ENCODE measurements at regions not wholly inside any gene's neighbourhood (a gene's known extent, or its start where the extent isn't known, plus 50 kb on each side); places are given as distances from the start of the nearest gene placed in this dataset.

DNA sequence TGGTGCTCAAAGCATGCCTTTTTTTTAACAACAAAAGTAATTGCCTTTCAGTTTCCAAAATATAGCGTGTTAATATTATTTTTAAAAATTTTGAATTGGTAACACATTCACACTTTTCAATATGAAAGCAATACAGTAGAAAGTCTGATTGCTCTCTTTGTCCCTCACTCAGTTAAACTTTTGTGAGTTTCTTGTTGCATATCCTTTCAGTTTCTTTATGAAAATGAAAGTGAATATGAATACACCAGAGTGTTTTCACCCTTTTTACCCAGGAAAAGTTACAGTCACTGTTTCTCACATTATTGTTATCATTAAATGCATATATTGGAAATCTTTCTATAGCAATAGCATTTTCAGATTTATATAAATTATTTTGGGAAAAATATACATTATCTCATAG, 377.4 kb upstream of the CRIM1 start:
- no peak overlapping the region for H3K4me3 Mint-ChIP-seq (ENCODE audit: unreplicated experiment)
- no peaks in the 10 kb centered on the region for H3K9me3 Mint-ChIP-seq (ENCODE audit: unreplicated experiment)
- no peak overlapping the region for H2AFZ ChIP-seq (ENCODE audit: low read depth, low read length)
- no peak for TF ChIP-seq EZH2 (IDR thresholded peaks at IDR 0.05; ENCODE audit: insufficient read depth, low read length)
- TF ChIP-seq, protein P1, sequence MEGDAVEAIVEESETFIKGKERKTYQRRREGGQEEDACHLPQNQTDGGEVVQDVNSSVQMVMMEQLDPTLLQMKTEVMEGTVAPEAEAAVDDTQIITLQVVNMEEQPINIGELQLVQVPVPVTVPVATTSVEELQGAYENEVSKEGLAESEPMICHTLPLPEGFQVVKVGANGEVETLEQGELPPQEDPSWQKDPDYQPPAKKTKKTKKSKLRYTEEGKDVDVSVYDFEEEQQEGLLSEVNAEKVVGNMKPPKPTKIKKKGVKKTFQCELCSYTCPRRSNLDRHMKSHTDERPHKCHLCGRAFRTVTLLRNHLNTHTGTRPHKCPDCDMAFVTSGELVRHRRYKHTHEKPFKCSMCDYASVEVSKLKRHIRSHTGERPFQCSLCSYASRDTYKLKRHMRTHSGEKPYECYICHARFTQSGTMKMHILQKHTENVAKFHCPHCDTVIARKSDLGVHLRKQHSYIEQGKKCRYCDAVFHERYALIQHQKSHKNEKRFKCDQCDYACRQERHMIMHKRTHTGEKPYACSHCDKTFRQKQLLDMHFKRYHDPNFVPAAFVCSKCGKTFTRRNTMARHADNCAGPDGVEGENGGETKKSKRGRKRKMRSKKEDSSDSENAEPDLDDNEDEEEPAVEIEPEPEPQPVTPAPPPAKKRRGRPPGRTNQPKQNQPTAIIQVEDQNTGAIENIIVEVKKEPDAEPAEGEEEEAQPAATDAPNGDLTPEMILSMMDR (IDR thresholded peaks at IDR 0.05; ENCODE audit: insufficient read depth, low read depth, low read length), result no peak
- H4K20me1 ChIP-seq (ENCODE audit: insufficient read depth, low read length), result no peaks in the 10 kb centered on the region
- H3K9me3 ChIP-seq (ENCODE audit: insufficient read depth, low read depth, low read length), result no peaks in the 10 kb centered on the region
- H3K27me3 Mint-ChIP-seq (ENCODE audit: low read depth, unreplicated experiment), result no peaks in the 10 kb centered on the region
- FAIRE-seq (no peak), DNase-seq (ENCODE audit: low read depth) (no peak)
- H3K9ac ChIP-seq (ENCODE audit: low read length), result no peak overlapping the region
- no peaks in the 10 kb centered on the region for H3K79me2 ChIP-seq (ENCODE audit: insufficient read depth, low read length)
- no peaks in the 10 kb centered on the region for H3K36me3 Mint-ChIP-seq (ENCODE audit: low read depth, unreplicated experiment)
- H3K36me3 ChIP-seq (ENCODE audit: insufficient read depth, low read length), result no peaks in the 10 kb centered on the region
- no peak overlapping the region for H3K4me2 ChIP-seq (ENCODE audit: low read length)
- H3K4me3 ChIP-seq (ENCODE audit: insufficient read depth, low read depth, low read length), result no peak overlapping the region
- peaks cover 2% of the 10 kb centered on the region for H3K4me1 Mint-ChIP-seq (ENCODE audit: low read depth, unreplicated experiment)
- H3K4me1 ChIP-seq (ENCODE audit: insufficient read depth, low read length), result no peaks in the 10 kb centered on the region
- no peak overlapping the region for H3K27ac Mint-ChIP-seq (ENCODE audit: unreplicated experiment)
- no peak overlapping the region for H3K27ac ChIP-seq (ENCODE audit: low read depth, low read length)
- H3K27me3 ChIP-seq (ENCODE audit: insufficient read depth, low read length), result no peaks in the 10 kb centered on the region

DNA sequence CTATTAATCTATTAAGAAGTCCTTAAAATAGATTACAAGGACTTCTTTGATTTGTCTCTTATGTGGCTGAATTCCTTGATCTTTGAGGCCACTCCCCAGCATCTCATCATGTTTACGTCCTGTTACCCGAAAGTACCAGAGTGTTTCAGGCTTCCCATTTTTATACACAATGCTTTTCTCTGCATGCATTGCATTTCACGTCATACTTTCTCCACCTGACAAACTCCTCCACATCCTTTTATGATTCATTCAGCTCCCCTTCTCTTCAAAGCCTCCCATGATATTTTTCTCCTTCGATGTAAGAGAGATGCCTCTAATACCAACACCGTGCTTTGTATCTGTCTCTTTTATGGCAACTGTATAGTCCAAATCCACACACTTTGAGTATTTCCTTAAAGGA, 379.0 kb upstream of the CRIM1 start:
- H3K9ac ChIP-seq (ENCODE audit: low read length), result no peak overlapping the region
- no peak overlapping the region for H3K4me2 ChIP-seq (ENCODE audit: low read length)
- DNase-seq (ENCODE audit: low read depth) (no peak), FAIRE-seq (no peak)
- TF ChIP-seq, protein P1 (IDR thresholded peaks at IDR 0.05; ENCODE audit: insufficient read depth, low read depth, low read length), result no peak
- H4K20me1 ChIP-seq (ENCODE audit: insufficient read depth, low read length), result no peaks in the 10 kb centered on the region
- Mint-ChIP-seq H3K36me3 (ENCODE audit: low read depth, unreplicated experiment) (no peaks in the 10 kb centered on the region), H3K4me1 (ENCODE audit: low read depth, unreplicated experiment) (peaks cover 2% of the 10 kb centered on the region), H3K27ac (ENCODE audit: unreplicated experiment) (no peak overlapping the region), H3K4me3 (ENCODE audit: unreplicated experiment) (no peak overlapping the region), H3K27me3 (ENCODE audit: low read depth, unreplicated experiment) (no peaks in the 10 kb centered on the region), H3K9me3 (ENCODE audit: unreplicated experiment) (no peaks in the 10 kb centered on the region)
- no peak overlapping the region for H3K4me3 ChIP-seq (ENCODE audit: insufficient read depth, low read depth, low read length)
- no peaks in the 10 kb centered on the region for H3K4me1 ChIP-seq (ENCODE audit: insufficient read depth, low read length)
- no peaks in the 10 kb centered on the region for H3K27me3 ChIP-seq (ENCODE audit: insufficient read depth, low read length)
- no peaks in the 10 kb centered on the region for H3K36me3 ChIP-seq (ENCODE audit: insufficient read depth, low read length)
- H2AFZ ChIP-seq (ENCODE audit: low read depth, low read length), result no peak overlapping the region
- H3K27ac ChIP-seq (ENCODE audit: low read depth, low read length), result no peak overlapping the region
- H3K9me3 ChIP-seq (ENCODE audit: insufficient read depth, low read depth, low read length), result no peaks in the 10 kb centered on the region
- H3K79me2 ChIP-seq (ENCODE audit: insufficient read depth, low read length), result no peaks in the 10 kb centered on the region

DNA sequence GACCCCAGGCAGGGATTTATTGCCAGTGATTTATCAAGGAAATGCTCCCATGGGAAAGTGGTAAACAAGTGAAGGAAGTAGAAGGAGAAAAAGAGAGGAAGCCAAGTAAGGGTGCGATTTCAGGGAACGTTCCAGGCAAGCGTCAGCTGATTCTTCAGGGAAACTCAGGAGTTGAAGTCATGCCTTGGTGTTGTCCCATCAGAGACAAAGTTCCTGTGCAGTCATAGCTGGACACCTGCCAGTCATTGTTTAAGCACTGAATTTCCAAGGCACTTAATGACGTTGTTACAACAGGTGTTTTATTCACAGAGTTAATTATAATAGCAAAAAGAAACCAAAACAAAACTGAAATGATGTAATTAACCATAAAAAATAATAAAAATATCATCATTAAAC, 381.8 kb upstream of the CRIM1 start:
- Histone ChIP-seq H3K9me3 (ENCODE audit: insufficient read depth, low read depth, low read length) (no peaks in the 10 kb centered on the region), H3K4me1 (ENCODE audit: insufficient read depth, low read length) (no peaks in the 10 kb centered on the region), H3K4me3 (ENCODE audit: insufficient read depth, low read depth, low read length) (no peak overlapping the region), H3K9ac (ENCODE audit: low read length) (no peak overlapping the region), H3K27ac (ENCODE audit: low read depth, low read length) (no peak overlapping the region), H3K79me2 (ENCODE audit: insufficient read depth, low read length) (no peaks in the 10 kb centered on the region), H3K27me3 (ENCODE audit: insufficient read depth, low read length) (no peaks in the 10 kb centered on the region), H3K4me2 (ENCODE audit: low read length) (no peak overlapping the region), H2AFZ (ENCODE audit: low read depth, low read length) (peak overlapping the region; percentile 58), H4K20me1 (ENCODE audit: insufficient read depth, low read length) (no peaks in the 10 kb centered on the region), H3K36me3 (ENCODE audit: insufficient read depth, low read length) (no peaks in the 10 kb centered on the region)
- no peaks in the 10 kb centered on the region for H3K4me1 Mint-ChIP-seq (ENCODE audit: low read depth, unreplicated experiment)
- TF ChIP-seq EZH2 (IDR thresholded peaks at IDR 0.05; ENCODE audit: insufficient read depth, low read length), result no peak
- TF ChIP-seq, protein P1 (IDR thresholded peaks at IDR 0.05; ENCODE audit: insufficient read depth, low read depth, low read length), result no peak
- peak overlapping the region; percentile 9 for H3K27ac Mint-ChIP-seq (ENCODE audit: unreplicated experiment)
- H3K9me3 Mint-ChIP-seq (ENCODE audit: unreplicated experiment), result no peaks in the 10 kb centered on the region
- H3K27me3 Mint-ChIP-seq (ENCODE audit: low read depth, unreplicated experiment), result no peaks in the 10 kb centered on the region
- FAIRE-seq (no peak), DNase-seq (ENCODE audit: low read depth) (peak; percentile 6)
- no peak overlapping the region for H3K4me3 Mint-ChIP-seq (ENCODE audit: unreplicated experiment)
- no peaks in the 10 kb centered on the region for H3K36me3 Mint-ChIP-seq (ENCODE audit: low read depth, unreplicated experiment)
